ENCODE measurements at regions not wholly inside any gene's neighbourhood (a gene's known extent, or its start where the extent isn't known, plus 50 kb on each side); places are given as distances from the start of the nearest gene placed in this dataset.

- FAIRE-seq (no peak), DNase-seq (ENCODE audit: low read depth in 1 of 2, low spot score in 2 of 2) (no peak)
- Histone ChIP-seq H3K9me3 (ENCODE audit: insufficient read depth in 2 of 2, low read depth in 1 of 2, low read length in 1 of 2) (no peaks in the 10 kb centered on the region), H3K4me3 (ENCODE audit: extremely low read depth in 1 of 4, insufficient read depth in 2 of 4, low read depth in 3 of 4, low read length in 4 of 4) (no peak overlapping the region), H3K23me2 (ENCODE audit: low read depth, low read length) (no peaks in the 10 kb centered on the region), H2BK120ac (replicated peaks; ENCODE audit: low read depth, low read length) (no peak overlapping the region), H3K79me2 (ENCODE audit: control insufficient read depth in 1 of 2, insufficient read depth in 2 of 2, low read length in 2 of 2) (no peaks in the 10 kb centered on the region), H2BK5ac (ENCODE audit: low read depth, low read length) (no peak overlapping the region), H2AK5ac (ENCODE audit: low read depth, low read length) (no peak overlapping the region), H4K91ac (replicated peaks; ENCODE audit: insufficient read length, low read length) (no peak overlapping the region), H4K20me1 (replicated peaks in 1 of 2; ENCODE audit: control insufficient read depth in 1 of 2, insufficient read depth in 2 of 2, low read length in 2 of 2) (no peaks in the 10 kb centered on the region), H3K36me3 (ENCODE audit: control insufficient read depth in 2 of 4, insufficient read depth in 4 of 4, low read length in 3 of 4) (no peaks in the 10 kb centered on the region), H3K27ac (ENCODE audit: low read depth, low read length) (no peak overlapping the region), H3K56ac (replicated peaks; ENCODE audit: insufficient read length, low read depth, low read length) (no peak overlapping the region), H3K4me1 (replicated peaks in 1 of 4; ENCODE audit: control insufficient read depth in 3 of 4, insufficient read depth in 4 of 4, low read length in 3 of 4) (peaks cover 0 to 3% (median 0%) of the 10 kb centered on the region in 4 experiments; a peak in 1 of 7 replicates), H3K14ac (ENCODE audit: insufficient read length) (no peak overlapping the region), H3K23ac (ENCODE audit: insufficient read length) (no peak overlapping the region), H3K27me3 (replicated peaks in 1 of 4; ENCODE audit: control insufficient read depth in 3 of 4, extremely low read depth in 1 of 4, insufficient read depth in 3 of 4, low read length in 3 of 4) (no peaks in the 10 kb centered on the region), H4K5ac (ENCODE audit: insufficient read length, low read depth, low read length) (no peak overlapping the region), H3K79me1 (ENCODE audit: low read depth, low read length) (no peaks in the 10 kb centered on the region), H3K9ac (replicated peaks in 1 of 4; ENCODE audit: extremely low read depth in 1 of 4, low read depth in 3 of 4, low read length in 3 of 4) (no peak overlapping the region), H2BK20ac (ENCODE audit: low read length) (no peak overlapping the region), H2BK15ac (ENCODE audit: low read length) (no peak overlapping the region), H2BK12ac (ENCODE audit: low read depth, low read length) (no peak overlapping the region), H3K4me2 (ENCODE audit: insufficient read depth in 1 of 2, low read depth in 2 of 2, low read length in 2 of 2) (no peak overlapping the region), H3K18ac (ENCODE audit: extremely low read depth, low read length) (no peak overlapping the region), H3K4ac (replicated peaks; ENCODE audit: insufficient read length, low read depth, low read length) (no peak overlapping the region), H2AFZ (ENCODE audit: low read length) (no peak overlapping the region), H4K8ac (ENCODE audit: extremely low read depth, insufficient read depth, low read length) (no peak overlapping the region)
- ChIA-PET CTCF (ENCODE audit: partially characterized antibody) (interaction anchor here (0.6 kb wide), 1 partner anchor 452 kb away, joined by 3 read pairs; no protein-coding TSS in a partner anchor), POLR2A (ENCODE audit: partially characterized antibody) (no interaction called here)
- WGBS, 2 experiments (ENCODE audit: extremely low coverage in 1 of 2, insufficient coverage in 1 of 2, insufficient read length in 1 of 2, insufficient replicate concordance in 2 of 2, low coverage in 1 of 2, low lambda C conversion rate in 2 of 2, missing lambda C conversion rate in 1 of 2), result 70% methylated on average over 6 of the region's 6 CpGs; no CpG with 5 or more reads in 1 of the 2 experiments
- TF ChIP-seq EGR1 (IDR thresholded peaks at IDR 0.05; ENCODE audit: borderline replicate concordance, low read depth, low read length) (no peak), TBP (IDR thresholded peaks at IDR 0.05; ENCODE audit: low read depth, low read length) (no peak), E2F6 (IDR thresholded peaks at IDR 0.05) (no peak), RAD21 (IDR thresholded peaks at IDR 0.05 in 1 of 2, conservative IDR thresholded peaks at IDR 0.05 in 1 of 2; ENCODE audit: low read depth in 2 of 2, low read length in 2 of 2) (no peak), USF2 (IDR thresholded peaks at IDR 0.05; ENCODE audit: low read length) (no peak), SUZ12 (IDR thresholded peaks at IDR 0.05; ENCODE audit: low read length) (no peak), CEBPB (IDR thresholded peaks at IDR 0.05; ENCODE audit: low read depth, low read length) (no peak), RFX5 (IDR thresholded peaks at IDR 0.05; ENCODE audit: borderline replicate concordance, low read depth, low read length) (no peak), PHF8 (conservative IDR thresholded peaks at IDR 0.05; ENCODE audit: low read depth, low read length) (no peak), TEAD4 (IDR thresholded peaks at IDR 0.05; ENCODE audit: low read depth, low read length) (no peak), BACH1 (IDR thresholded peaks at IDR 0.05; ENCODE audit: low read length) (no peak), YY1 (IDR thresholded peaks at IDR 0.05; ENCODE audit: low read depth, low read length) (no peak), RXRA (IDR thresholded peaks at IDR 0.05; ENCODE audit: insufficient read depth, low read depth, low read length) (no peak), ZNF274 (IDR thresholded peaks at IDR 0.05; ENCODE audit: borderline replicate concordance, extremely low read depth, low read length) (no peak)
These were observed 358.8 kb downstream of the CMPK2 start for GRCh38 chr2:6506859-6507258.

Measured in H1 (cell line).